Effector memory CD8-positive, alpha-beta T cell (primary cell): ENCODE measurements at regions not wholly inside any gene's neighbourhood (a gene's known extent, or its start where the extent isn't known, plus 50 kb on each side); places are given as distances from the start of the nearest gene placed in this dataset.
"Not testable (repeated sequence)": the region's sequence is repeated elsewhere in the genome, so short reads cannot be mapped to it uniquely, and the experiment has no call there.

ENCODE experiments used
- ATAC-seq: fragments of 150-1000 bp; cut with Tn5 transposase; replicated peaks from 2 replicates; pipeline ENCODE4 v1.10.0; 2021; ENCODE audit warnings: mild to moderate bottlenecking, moderate library complexity
- DNase-seq, 3 experiments: peaks; one replicate each; pipeline ENCODE4 v3.0.0; 2021
- H3K27ac Mint-ChIP-seq, 2 donors: one replicate each; pipeline ENCODE4 v1.8.0; 2022; ENCODE audit warnings: mild to moderate bottlenecking in 2 of 2, mixed read lengths in 2 of 2, moderate library complexity in 2 of 2
- H3K27me3 Mint-ChIP-seq, 2 donors: one replicate each; pipeline ENCODE4 v1.8.0; 2022; ENCODE audit warnings: mixed read lengths in 2 of 2
- H3K36me3 Mint-ChIP-seq: one replicate; pipeline ENCODE4 v1.8.0; 2022; ENCODE audit warnings: mild to moderate bottlenecking, moderate library complexity, mixed read lengths; ENCODE audit not compliant: insufficient read depth
- H3K4me1 Mint-ChIP-seq, 2 donors: one replicate each; pipeline ENCODE4 v1.8.0; 2022; ENCODE audit warnings: low read depth in 2 of 2, mixed read lengths in 2 of 2
- H3K4me3 Mint-ChIP-seq, 2 donors: one replicate each; pipeline ENCODE4 v1.8.0; 2022; ENCODE audit warnings: mild to moderate bottlenecking in 2 of 2, mixed read lengths in 2 of 2, moderate library complexity in 2 of 2
- H3K9me3 Mint-ChIP-seq, 2 donors: one replicate each; pipeline ENCODE4 v1.8.0; 2022; ENCODE audit warnings: mixed read lengths in 2 of 2

DNA sequence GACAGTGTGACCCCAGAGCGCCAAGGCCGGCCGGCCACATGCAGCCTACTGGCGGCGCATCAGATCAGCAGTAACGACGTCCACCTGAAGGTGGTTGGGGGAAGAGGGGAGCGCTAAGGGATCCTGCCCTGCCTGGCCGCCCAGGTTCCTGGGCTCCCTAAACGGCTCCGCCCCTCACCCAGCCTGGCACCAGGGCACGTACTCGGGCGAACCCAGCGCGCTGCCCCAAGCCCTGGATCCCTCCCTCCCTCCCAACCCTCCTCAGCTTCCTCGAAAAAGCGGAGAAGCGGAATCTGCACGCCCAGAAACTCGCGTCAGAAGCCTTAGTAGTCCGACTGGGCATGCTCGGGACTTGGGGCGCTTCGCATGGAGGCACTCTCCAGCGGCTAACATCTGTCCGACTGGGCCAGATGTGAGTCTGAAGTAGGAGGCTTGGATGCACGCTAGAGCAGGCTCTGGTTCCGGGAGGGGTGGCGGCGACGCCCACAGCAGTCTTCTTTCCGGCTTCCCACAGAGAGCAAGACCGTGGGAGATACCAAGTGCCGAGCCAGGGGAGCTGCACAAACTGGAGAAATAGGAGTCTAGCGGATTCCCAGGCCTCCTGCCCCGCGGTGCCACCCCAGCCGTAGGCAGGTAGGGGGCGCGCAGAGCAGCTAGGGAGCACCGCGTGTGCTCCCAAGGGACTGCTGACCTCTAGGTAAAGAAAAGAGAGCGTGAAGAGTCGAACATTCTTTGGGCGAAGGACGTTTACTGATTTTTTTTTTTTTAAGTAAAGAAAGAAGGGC, 114.3 kb upstream of the TEX13C start:
- Mint-ChIP-seq H3K4me3 (peak overlapping the region; percentile 66 to 88), H3K27me3 (peaks cover 32 to 40% of the 10 kb centered on the region in 2 donors)
- peak; percentile 32 for ATAC-seq

DNA sequence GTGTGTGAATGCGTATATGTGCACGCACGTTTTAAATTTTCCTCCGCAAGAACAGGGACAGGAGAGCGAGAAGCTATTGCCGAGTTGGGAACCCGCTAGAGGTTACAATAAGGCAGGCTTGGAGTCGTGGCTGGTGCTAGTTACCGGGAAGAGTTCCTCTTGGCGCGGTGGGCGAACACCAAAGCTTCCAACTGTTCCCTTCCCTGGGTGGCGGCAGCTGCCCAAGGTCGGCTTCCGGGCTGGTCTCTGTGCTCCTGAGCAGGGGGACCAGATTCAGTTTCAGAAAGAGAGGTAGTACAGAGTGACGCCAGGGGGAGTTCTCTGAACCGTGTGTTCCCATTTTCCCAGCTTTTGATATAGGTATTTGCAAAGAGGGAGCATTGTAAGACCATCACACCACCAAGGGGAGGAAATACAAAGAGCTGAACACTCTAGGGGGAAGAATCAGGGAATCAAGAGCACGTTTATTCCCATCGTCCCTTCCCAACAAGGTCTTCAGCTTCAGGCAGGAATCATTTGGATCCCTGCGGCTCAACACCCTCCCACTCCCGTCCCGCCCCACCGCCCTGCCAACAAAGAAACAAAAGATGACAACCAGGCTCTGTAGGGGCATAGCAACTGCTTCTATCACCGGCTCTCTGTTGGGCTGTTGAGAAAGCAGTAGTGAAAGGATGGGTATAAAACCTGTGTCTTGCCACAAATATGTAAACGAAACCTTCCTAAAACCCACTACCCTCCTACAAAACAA, 113.6 kb upstream of the TEX13C start:
- Mint-ChIP-seq H3K27ac (peak overlapping the region in 1 of 2 donors; percentile 2), H3K27me3 (peaks cover 32 to 40% of the 10 kb centered on the region in 2 donors), H3K4me1 (peaks cover 13 to 20% of the 10 kb centered on the region in 2 donors), H3K4me3 (peak overlapping the region; percentile 66 to 88), H3K36me3 (no peaks in the 10 kb centered on the region), H3K9me3 (no peaks in the 10 kb centered on the region)
- ATAC-seq, result no peak
- DNase-seq, result no peak

More for the DNA sequence above, 114.3 kb upstream of the TEX13C start:
- Mint-ChIP-seq H3K36me3 (no peaks in the 10 kb centered on the region), H3K9me3 (no peaks in the 10 kb centered on the region), H3K27ac (peak overlapping the region in 1 of 2 donors; percentile 2), H3K4me1 (peaks cover 13 to 20% of the 10 kb centered on the region in 2 donors)
- DNase-seq, result no peak

DNA sequence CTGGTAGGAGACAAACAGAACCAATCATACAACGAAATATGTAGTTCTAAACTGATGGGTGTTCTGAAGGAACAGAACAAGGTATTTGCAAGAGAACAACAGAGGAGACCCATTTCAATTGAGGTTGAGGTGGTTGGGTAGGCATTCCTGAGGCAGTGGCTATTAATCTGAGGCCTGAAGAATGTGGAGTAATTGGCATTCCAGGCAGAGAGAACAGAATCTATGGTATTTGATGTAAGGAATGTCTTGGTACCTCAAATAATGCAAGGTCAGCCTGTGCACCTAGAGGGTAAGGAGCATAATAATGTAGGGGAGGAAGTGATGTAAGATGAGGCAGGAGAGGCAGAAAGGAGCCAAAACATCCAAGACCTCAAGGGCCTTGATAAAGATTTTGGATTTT, 109.5 kb upstream of the TEX13C start:
- H3K4me3 Mint-ChIP-seq, result no peak overlapping the region
- DNase-seq, result no peak
- no peaks in the 10 kb centered on the region for H3K36me3 Mint-ChIP-seq
- no peaks in the 10 kb centered on the region for H3K9me3 Mint-ChIP-seq
- peaks cover 5 to 7% of the 10 kb centered on the region in 2 donors for H3K4me1 Mint-ChIP-seq
- no peak overlapping the region for H3K27ac Mint-ChIP-seq
- H3K27me3 Mint-ChIP-seq, result peaks cover 8 to 16% of the 10 kb centered on the region in 2 donors
- ATAC-seq, result no peak

DNA sequence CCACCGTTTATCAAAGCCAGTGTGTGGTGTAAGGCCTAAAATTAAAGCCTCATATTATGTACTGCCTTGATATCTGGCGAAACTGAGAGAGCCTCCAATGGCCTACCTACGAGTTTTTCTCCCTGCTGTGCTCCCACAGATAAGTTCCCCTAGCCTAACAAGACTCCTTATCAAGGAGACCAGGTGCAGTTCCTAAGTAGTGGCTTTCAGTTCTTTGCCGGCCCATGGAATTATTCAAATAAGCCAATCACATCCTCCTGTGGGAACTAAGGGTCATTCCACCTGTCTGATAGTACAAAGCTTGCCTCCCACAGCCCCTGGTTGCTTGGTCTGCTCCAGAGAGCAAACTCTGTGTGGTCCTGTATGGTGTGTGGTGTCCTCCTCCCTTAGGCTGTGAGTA, 99.8 kb upstream of the TEX13C start:
- ATAC-seq, result no peak
- Mint-ChIP-seq H3K36me3 (no peaks in the 10 kb centered on the region), H3K4me3 (no peak overlapping the region), H3K4me1 (no peaks in the 10 kb centered on the region), H3K27me3 (no peaks in the 10 kb centered on the region), H3K9me3 (no peaks in the 10 kb centered on the region), H3K27ac (no peak overlapping the region)
- no peak for DNase-seq

DNA sequence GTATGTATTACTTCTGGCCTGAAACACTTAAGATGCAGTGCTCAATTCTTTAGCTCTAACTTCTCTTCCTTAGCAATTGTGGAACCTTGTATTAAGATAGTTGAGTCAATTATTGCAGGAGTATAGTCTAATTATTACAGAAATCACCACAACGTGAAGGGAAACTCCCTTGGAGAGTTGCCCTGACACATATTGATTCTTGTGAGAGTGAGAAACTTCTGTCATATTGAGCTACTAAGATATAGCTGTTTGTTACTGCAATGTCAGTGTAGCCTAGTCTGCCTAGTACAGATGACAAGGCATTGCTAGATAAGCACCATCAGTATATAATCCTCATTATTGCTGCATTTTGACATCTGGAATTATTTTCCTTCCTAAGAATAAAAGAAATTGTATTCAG, 82.7 kb upstream of the TEX13C start:
- no peaks in the 10 kb centered on the region for H3K36me3 Mint-ChIP-seq
- DNase-seq (no peak), ATAC-seq (no peak)
- H3K27me3 Mint-ChIP-seq, result no peaks in the 10 kb centered on the region
- no peaks in the 10 kb centered on the region for H3K4me1 Mint-ChIP-seq
- H3K27ac Mint-ChIP-seq, result no peak overlapping the region
- no peak overlapping the region for H3K4me3 Mint-ChIP-seq
- no peaks in the 10 kb centered on the region for H3K9me3 Mint-ChIP-seq

DNA sequence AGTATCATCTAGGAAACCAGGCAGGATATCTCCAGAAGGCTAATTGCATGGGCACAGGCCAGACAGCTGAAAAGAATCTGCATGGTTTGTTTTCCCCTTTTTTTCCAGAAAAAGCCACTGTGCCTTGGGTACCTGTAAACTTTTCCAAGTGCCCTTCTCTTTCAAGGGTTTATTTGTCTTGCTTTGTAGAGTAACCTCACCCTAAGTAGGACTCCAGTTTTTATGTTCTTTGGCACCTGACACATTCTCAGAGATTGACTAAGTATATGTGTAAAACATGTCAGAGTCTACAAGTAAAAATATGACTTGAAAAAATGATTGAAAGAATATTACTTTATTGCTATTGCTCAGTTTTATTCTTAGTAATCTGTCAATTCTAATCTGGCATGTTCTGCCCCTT, 70.7 kb upstream of the TEX13C start:
- no peak overlapping the region for H3K27ac Mint-ChIP-seq
- H3K4me3 Mint-ChIP-seq, result no peak overlapping the region

DNA sequence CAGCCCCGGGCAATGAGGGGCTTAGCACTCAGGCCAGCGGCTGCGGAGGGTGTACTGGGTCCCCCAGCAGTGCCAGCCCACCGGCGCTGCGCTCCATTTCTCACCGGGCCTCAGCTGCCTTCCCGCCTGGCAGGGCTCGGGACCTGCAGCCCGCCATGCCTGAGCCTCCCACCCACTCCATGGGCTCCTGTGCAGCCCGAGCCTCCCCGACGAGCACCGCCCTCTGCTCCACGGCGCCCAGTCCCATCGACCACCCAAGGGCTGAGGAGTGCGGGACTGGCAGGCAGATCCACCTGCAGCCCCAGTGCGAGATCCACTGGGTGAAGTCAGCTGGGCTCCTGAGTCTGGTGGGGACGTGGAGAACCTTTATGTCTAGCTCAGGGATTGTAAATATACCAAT, 63.9 kb upstream of the TEX13C start:
- not testable (repeated sequence) for ATAC-seq, H3K4me3 Mint-ChIP-seq, H3K9me3 Mint-ChIP-seq, H3K36me3 Mint-ChIP-seq, DNase-seq, H3K27me3 Mint-ChIP-seq, H3K4me1 Mint-ChIP-seq, H3K27ac Mint-ChIP-seq

More for the DNA sequence above, 70.7 kb upstream of the TEX13C start:
- no peak for ATAC-seq
- Mint-ChIP-seq H3K9me3 (no peaks in the 10 kb centered on the region), H3K36me3 (no peaks in the 10 kb centered on the region), H3K4me1 (no peaks in the 10 kb centered on the region), H3K27me3 (no peaks in the 10 kb centered on the region)
- DNase-seq, result no peak

DNA sequence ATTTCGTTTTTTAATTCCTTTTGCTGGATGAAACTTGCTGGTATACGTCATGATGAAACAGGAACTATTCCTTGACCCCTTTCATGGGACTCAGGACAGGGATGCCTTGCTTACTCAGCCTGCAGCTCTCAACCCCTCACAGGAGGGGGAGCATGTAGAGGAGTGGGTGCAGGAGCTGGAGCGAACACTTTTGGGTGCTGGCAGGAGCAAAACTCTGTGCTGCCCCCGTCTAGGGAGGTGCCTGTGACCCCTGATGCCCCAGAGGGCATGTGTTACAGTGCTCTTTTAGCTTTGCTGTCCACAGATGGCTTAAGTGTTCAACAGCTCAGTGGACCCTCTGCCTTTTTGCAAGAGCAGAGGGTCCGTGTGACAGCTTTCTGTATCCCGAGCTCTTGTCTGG, 56.8 kb upstream of the TEX13C start:
- no peak for ATAC-seq
- Mint-ChIP-seq H3K27me3 (no peaks in the 10 kb centered on the region), H3K4me3 (no peak overlapping the region), H3K27ac (no peak overlapping the region), H3K4me1 (no peaks in the 10 kb centered on the region), H3K36me3 (no peaks in the 10 kb centered on the region), H3K9me3 (peaks cover 0 to 4% of the 10 kb centered on the region in 2 donors)
- no peak for DNase-seq

DNA sequence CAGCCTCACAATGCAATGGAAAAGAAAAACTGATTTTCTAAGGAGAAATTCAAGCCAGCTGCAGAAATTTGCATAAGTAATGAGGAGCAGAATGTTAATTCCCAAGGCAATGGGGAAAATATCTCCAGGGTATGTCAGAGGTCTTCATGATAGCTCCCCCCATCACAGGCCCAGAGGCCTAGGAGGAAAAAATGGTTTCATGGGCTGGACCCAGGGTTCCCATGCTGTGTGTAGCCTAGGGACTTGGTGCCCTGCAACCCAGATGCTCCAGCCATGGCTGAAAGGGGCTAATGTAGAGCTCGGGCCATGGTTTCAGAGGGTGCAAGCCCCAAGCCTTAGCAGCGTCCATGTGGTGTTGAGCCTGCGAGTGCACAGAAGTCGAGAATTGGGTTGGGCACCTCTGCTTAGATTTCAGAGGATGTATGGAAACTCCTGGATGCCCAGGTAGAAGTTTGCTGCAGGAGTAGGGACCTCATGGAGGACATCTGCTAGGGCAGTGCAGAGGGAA, 53.5 kb upstream of the TEX13C start:
- H3K4me1 Mint-ChIP-seq, result no peaks in the 10 kb centered on the region
- no peak for ATAC-seq
- peaks cover 0 to 4% of the 10 kb centered on the region in 2 donors for H3K9me3 Mint-ChIP-seq

More for the DNA sequence above, 53.5 kb upstream of the TEX13C start:
- no peak overlapping the region for H3K27ac Mint-ChIP-seq
- no peaks in the 10 kb centered on the region for H3K36me3 Mint-ChIP-seq
- H3K27me3 Mint-ChIP-seq, result no peaks in the 10 kb centered on the region
- H3K4me3 Mint-ChIP-seq, result no peak overlapping the region
- no peak for DNase-seq
